ENCODE measurements at regions not wholly inside any gene's neighbourhood (a gene's known extent, or its start where the extent isn't known, plus 50 kb on each side); places are given as distances from the start of the nearest gene placed in this dataset.

DNA sequence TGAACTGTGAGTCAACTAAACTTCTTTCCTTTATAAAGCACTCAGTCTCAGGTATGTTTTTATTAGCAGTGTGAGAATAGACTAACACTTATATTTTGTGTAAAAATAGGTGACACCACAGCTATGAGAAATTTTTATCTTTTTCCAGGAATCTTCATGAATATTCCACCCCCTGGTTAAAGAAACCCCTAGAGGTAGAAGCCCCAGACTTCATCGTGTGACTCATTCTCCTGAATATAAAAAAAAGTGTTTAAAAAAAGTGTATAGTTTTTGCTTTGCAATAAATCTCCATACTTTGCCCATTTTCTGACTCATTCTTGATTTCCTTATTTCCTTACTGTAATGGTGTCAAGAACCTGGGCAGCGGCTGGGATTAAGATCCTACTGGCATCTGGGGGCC lies 667.6 kb upstream of the CELF2 start:
- TF ChIP-seq REST (IDR thresholded peaks at IDR 0.05) (no peak), FOXA1 (IDR thresholded peaks at IDR 0.05) (no peak), ZBTB33 (IDR thresholded peaks at IDR 0.05) (no peak), RAD21 (IDR thresholded peaks at IDR 0.05) (no peak), NR2F2 (IDR thresholded peaks at IDR 0.05) (no peak)
- TF ChIP-seq, protein P1, sequence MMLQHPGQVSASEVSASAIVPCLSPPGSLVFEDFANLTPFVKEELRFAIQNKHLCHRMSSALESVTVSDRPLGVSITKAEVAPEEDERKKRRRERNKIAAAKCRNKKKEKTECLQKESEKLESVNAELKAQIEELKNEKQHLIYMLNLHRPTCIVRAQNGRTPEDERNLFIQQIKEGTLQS (IDR thresholded peaks at IDR 0.05) = no peak
- TF ChIP-seq, protein P2, sequence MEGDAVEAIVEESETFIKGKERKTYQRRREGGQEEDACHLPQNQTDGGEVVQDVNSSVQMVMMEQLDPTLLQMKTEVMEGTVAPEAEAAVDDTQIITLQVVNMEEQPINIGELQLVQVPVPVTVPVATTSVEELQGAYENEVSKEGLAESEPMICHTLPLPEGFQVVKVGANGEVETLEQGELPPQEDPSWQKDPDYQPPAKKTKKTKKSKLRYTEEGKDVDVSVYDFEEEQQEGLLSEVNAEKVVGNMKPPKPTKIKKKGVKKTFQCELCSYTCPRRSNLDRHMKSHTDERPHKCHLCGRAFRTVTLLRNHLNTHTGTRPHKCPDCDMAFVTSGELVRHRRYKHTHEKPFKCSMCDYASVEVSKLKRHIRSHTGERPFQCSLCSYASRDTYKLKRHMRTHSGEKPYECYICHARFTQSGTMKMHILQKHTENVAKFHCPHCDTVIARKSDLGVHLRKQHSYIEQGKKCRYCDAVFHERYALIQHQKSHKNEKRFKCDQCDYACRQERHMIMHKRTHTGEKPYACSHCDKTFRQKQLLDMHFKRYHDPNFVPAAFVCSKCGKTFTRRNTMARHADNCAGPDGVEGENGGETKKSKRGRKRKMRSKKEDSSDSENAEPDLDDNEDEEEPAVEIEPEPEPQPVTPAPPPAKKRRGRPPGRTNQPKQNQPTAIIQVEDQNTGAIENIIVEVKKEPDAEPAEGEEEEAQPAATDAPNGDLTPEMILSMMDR (IDR thresholded peaks at IDR 0.05; ENCODE audit: low read depth, low read length, missing input control) = no peak
- TF ChIP-seq, protein P3, sequence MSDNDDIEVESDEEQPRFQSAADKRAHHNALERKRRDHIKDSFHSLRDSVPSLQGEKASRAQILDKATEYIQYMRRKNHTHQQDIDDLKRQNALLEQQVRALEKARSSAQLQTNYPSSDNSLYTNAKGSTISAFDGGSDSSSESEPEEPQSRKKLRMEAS (IDR thresholded peaks at IDR 0.05) = no peak
